HG03521 (cell line): ENCODE measurements at regions not wholly inside any gene's neighbourhood (a gene's known extent, or its start where the extent isn't known, plus 50 kb on each side); places are given as distances from the start of the nearest gene placed in this dataset.

ENCODE experiments used
- ATAC-seq: cut with Tn5 transposase; IDR thresholded peaks from one replicate; pipeline ENCODE4 v1.9.1; 2021; ENCODE audit warnings: mild to moderate bottlenecking, moderate library complexity; ENCODE audit not compliant: unreplicated experiment

DNA sequence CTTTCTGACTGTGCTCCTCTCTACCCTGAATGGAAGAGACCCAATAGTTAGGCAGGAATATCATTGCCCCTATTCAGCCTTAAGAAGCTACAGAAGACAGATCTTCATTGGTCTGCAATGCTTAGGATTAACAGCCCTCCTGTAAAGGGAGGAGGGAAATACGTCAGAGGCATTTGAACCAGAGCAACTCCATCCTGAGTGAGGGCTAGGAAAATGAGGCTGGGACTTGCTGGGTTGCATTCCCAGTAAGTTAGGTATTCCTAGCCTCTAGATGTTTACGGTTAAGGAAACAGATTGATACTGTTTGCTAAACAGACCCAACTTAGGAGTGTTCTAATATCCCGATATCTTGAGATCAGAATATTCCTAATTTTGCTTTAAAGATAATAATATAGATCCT lies 63.5 kb downstream of the PCDH18 start:
- no peak for ATAC-seq

DNA sequence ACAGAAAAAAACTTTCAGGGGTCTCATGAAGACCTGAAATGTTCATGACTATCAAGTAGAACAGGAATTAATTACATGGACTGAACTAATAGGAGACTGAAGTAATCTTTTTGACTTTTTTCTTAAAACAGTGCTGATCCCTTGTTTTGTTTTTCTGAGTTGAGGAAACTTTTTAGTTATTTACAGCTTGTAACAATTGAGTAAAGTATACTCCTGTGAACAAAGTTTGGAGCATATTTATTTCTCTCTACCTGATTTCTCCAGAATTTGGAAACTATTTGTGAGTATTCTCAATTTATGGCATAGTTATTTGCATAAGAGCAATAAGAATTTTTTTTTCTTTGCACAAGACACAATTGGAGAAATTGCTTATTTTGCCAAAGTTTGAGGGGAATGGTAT lies 64.8 kb downstream of the PCDH18 start:
- ATAC-seq = no peak

DNA sequence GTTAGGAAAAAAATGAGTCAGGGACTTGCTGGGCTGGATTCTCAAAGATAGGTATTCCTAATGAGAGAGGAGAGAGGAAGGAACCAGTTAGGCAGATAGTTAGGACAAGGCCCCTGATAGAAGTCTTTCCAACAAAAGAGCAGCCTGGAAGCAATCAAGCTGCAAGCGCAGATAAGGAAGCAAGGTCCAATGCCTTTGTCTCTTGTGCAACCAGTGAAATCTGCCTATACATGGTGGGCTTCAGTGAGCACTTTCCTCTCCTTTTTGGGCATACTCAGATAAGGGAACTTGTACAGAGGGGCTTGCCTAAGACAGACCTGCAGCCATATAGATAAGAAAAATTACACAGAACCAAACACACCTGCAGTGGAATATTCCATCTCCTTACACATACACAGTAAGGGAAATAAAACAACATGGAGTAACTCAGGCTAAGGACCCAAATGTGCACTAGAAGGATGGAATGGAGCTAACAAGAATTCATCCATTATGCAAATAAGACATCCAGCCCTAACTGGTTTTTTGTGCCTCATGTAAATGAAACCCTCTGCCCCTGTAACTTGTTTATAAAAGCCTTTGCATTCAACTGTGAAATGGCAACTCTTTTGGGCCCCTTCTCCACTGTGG lies 68.8 kb downstream of the PCDH18 start:
- ATAC-seq = no peak

DNA sequence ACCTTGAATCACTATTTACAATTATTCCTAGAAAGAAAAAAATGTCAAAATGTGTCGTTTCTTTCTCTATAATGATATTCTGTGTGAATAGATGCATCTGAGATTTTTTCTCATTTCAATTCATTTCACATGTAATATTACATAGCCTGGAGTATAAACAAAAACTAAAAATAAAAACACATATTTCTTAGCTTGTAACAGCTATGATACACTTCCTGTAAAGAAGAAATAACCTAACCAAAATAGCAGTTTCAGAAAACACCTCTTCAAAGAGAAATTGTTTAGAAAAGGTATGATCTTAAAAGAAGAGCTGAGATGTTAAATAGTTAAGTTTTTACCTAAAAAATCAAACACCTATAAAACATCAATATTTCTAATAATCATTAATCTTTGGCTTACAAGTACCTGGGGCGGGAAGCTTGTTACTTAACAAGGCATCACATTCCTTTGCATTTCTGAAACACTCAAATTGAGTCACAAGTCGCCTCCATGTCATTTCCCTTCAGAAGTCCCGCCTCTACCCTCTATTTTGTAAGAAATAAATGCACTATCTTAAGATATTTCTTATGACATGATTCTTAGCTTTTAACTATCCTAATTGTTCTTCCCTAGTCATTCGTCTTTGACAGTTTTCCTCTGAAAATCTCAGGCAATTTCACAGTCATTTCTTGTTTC lies 76.5 kb downstream of the PCDH18 start:
- no peak for ATAC-seq

GRCh38 chr4:137454767-137455166 lies 77.5 kb downstream of the PCDH18 start:
- ATAC-seq = no peak

DNA sequence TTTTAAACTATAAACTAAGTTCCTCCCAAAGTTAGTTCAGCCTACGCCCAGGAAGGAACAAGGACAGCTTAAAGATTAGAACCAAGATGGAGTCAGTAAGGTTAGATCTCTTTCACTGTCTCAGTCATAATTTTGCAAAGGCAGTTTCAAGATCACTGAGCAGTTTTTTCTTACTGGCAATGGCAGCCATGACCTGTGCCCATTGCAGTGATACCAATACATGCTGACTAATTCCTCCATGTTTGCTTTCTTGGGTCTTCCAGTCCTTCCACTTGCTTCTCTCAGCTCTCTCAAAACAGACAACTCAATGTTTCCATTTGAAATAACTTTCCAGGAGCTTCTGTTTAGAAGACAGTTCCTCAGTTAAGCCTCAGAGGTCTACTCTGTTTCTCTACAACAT lies 79.5 kb downstream of the PCDH18 start:
- ATAC-seq = no peak

DNA sequence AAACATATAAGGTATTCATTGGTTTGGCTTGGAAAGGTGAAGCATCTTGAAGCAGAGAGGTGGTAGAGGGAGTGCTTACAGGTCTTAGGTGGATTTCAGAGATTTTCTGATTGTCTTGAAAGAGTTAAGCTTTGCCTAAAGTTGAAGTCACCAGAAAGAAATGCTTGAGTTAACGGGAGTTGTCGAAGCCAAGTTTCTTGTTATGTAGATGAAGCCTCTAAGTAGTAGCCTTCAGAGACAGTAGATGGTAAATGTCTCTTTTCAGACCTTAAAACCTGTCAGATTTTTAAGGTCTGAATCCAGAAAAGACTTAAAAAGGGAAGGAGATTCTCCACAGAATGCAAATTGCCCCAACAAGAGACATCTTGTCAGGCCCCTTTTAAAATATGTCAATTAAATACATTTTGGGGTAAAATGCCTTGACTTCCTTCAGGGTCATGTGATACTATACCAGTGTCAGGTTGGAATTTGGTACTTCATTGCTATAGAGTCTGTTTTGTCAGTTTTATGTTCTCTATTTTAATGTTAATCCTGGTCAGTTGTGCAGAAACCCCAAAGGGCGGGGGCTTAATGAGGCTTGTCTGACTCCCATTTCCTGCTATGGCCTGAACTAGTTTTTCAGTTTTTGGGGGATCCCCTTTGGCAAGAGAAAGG lies 81.0 kb downstream of the PCDH18 start:
- ATAC-seq = no peak

GRCh38 chr4:137448402-137448801 lies 83.9 kb downstream of the PCDH18 start:
- no peak for ATAC-seq

DNA sequence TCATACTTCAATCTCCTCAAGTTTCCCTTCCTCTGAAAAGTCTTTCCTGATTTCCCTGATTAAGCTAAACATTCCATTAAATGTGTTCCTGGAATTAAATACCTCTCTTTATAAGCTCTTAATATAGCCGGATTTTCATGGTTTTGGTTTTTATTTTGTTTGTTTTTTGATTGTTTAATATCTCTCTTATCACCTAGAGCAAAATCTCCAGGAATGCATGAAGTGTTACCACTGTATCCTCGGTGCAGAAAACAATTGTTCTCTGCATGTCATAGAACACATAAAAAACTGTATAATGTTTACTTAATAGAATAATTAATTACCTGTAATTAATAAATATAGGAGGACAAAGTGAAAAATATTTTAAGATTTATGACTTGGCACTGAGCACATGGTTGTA lies 86.2 kb downstream of the PCDH18 start:
- ATAC-seq = no peak

DNA sequence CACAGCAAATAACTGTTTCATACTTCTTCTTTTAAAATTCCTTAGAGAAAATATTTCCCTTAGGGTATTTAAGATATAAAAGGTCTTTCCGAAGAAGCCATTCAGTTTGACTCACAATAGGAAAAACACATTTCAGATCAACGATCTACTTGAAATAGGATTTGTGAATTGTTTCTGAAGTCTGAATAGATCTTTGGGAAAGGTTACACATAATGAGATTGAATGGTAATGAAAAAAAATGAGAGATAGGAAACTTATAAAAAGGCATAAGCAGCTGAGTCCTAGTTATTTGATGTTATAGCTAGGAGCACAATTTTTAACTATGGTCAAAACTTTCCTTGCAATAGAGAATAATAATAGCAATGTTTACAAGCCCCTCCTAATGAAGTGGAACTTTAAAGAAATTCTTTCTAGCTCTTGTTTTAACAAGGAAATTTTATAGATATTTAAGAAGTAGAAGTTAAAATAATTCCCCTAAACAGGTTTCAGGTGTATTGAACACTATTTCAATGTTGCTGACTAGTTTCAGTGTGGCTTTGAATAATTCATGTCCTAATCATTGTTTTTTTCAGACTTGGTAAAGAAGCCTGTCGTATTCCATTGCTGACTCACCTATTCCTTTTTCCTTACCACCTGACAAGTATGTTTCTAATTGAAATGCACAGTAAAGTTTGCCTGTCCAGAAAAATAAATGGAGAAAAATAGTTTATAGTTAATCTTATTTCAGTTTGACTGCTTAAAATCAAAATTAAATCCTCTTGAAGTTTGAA lies 89.1 kb downstream of the PCDH18 start:
- no peak for ATAC-seq

DNA sequence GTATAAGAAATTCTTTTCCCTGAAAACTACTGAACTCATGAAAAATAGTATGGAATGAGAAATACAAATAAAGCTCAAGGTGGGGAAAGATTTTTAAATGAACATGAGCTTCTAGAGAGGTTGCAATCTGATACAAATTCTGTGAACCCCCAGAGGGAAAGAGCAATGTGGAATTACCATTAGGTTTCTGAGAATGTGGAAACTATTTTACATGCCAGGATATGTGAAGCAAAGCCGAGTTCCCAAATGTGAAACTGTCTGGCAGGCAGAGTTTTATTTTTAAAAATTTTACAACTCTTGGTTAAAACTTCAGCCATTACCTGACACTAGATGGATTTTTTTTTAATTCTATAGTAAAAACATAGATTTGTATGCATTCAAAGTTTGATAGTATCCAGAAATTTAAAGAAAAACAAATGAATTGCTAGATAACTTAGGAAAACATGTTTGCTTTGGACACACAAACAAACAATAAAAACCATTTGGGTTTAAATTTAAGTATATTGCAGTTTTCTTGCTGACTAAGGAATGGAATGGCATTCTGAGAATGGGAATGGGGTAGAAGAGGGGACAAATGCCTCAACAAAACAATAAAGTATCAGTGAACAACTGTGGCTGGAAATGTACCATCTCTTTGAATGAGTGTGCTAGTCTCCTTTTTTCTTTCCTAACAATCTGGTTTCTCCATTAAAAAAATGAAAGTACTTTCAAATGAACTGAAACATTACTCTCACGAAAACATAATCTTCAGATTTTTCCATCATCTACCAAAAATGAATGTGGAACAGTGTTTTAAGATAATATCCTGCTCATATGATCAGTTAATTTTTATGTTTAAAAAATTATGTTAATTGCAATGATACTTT lies 99.6 kb downstream of the PCDH18 start:
- no peak for ATAC-seq

- no peak for ATAC-seq
Observed at GRCh38 chr4:137430171-137430570, 102.1 kb downstream of the PCDH18 start.

DNA sequence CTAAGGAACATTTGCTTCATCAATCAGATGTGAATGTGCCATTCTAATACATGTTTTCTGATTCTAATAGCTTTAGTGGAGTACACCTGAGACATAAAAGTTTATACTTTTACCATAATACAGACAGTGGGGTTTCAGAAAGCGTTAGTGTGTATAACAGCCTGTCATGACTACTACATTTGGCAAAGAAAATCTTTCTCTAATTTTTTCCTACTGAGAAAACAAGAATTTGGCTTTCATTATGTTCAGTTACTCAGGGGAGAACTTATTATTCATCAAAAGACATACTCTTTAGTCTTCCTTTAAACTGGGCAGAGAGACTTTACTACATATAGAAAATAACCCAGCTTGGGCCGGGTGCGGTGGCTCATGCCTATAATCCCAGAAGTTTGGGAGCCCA lies 104.9 kb downstream of the PCDH18 start:
- no peak for ATAC-seq

DNA sequence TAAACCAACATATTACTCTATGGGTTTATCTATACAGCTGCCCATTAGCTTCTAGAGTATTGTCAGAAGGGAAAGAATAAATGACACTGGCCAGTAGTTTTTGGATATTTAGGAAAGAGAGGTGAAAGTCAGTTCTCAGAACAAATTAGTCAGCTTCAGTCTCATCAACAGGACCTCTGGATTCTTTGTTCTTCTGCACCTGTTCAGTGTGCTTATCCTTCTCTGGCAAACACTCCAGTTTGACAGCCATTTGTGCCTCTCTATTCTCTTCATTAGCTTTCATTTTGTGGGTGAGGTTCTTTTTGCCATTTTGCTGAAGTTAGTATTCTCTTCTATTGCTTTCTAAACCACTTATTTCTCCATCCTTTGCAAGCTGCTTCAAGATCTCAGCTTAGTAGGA lies 107.0 kb downstream of the PCDH18 start:
- no peak for ATAC-seq

GRCh38 chr4:137422666-137423065 lies 109.6 kb downstream of the PCDH18 start:
- ATAC-seq = no peak

GRCh38 chr4:137421796-137422195 lies 110.5 kb downstream of the PCDH18 start:
- no peak for ATAC-seq

GRCh38 chr4:137420901-137421396 lies 111.3 kb downstream of the PCDH18 start:
- no peak for ATAC-seq

GRCh38 chr4:137417676-137418075 lies 114.6 kb downstream of the PCDH18 start:
- no peak for ATAC-seq

DNA sequence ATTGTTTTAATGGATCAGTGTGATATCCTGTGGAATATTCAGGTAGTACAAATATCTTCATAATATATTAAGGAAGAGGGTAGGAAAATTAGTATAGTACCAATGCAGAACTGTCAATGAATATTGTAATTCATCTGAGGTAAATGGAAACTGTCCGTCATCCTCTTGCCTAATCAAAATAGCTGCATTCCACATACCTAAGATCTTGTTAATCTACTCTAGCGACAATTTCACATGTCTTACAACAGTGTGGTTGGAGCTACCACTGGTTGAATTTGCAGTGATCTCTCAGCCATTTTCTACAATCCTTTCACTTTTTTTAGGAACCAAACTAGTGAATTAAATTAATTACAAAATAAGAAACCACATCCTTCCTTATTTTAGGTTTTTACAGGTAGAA lies 117.5 kb downstream of the PCDH18 start:
- no peak for ATAC-seq

DNA sequence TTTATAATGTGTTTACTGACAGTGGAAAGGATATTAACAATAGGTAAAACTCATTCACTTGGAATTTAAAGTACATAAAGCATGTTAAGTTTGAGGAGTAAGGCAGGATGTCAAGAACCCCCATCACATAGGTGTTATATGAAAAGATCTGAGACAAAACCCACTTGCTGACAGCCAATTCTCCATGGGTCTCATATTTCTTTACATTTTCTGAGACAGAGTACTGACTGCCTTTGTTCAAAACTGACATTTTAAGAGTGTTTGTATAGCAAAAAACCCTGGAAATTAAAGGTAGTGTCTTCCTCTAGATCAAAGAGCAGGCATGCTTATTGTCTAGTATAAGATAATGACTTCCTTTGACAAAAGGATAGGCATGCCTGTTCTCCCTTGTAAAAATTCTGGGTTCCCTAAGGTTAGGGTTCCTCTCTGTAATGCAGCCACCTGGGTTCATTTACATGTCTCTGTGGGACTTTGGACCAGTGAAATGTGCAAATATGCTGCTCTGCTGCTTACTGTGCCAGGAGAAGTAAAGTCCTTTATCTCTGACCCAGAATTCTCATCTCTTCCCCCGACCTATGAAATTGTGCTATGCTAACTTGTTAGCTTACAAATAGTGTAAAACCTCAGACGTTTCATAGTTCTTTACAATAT lies 123.6 kb downstream of the PCDH18 start:
- no peak for ATAC-seq
